ENCODE measurements at regions not wholly inside any gene's neighbourhood (a gene's known extent, or its start where the extent isn't known, plus 50 kb on each side); places are given as distances from the start of the nearest gene placed in this dataset.
"Not testable (repeated sequence)": the region's sequence is repeated elsewhere in the genome, so short reads cannot be mapped to it uniquely, and the experiment has no call there.

DNA sequence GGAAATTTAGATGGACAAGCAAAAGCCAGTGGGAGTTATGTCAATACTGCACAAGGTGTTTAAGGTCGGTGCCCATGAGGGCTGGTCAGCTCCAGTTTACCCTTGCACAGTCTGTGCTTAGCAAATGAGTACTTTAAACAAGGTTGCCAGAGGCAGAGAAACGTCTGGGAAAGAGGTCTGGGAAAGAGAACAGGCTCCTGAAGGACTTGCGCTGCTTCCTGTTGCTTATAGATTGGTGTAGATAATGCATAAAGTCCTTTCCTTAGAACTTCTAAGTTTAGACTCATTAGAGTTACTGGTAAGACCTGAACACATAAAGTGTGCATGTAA is 162.6 kb upstream of the P2RY1 start:
- no peak for DNase-seq

DNA sequence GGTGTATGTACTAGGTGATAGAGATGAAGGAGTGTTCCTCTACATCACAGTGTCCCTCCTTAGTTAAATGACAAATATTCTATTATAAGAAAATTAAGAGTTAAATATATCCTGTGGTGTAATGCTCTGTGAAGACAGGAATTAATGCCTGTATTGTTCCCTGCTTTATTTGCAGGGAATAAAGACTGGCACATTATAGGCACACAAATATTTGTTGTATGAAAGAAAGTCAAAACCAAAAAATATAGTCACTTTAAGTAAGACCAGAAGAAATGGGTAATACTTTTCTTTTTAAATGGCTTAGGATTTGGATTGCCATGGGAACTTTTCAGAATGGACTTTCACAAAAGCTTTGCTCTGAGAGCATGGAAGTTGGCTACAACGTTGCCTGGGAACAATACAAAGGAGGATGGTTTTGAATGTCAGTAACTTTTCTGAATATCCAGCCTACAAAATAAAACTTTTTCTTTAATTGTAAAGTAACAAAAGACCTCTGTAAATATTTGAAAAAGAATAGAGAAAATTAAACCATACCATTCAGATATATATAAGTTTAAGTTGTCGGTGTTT is 158.0 kb upstream of the P2RY1 start:
- DNase-seq: no peak

DNA sequence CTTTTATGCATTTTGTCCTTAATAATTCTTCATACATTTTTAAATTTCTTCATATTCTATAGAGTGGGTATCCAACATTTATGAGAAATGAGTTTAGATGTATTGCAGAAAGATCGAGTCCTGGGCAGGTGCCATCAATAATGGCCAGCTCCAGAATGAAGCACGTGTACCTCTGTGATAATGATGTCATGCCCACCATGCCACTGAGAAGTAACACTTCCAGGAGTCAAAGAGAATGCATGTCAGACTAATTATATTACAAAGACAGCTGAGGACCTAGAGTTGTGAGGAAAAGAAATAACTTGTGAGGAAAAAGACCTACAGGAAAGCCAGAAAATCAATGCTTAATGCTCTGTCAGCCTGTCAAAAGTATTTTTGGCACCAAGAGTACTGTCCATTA is 157.4 kb upstream of the P2RY1 start:
- no peak for DNase-seq

DNA sequence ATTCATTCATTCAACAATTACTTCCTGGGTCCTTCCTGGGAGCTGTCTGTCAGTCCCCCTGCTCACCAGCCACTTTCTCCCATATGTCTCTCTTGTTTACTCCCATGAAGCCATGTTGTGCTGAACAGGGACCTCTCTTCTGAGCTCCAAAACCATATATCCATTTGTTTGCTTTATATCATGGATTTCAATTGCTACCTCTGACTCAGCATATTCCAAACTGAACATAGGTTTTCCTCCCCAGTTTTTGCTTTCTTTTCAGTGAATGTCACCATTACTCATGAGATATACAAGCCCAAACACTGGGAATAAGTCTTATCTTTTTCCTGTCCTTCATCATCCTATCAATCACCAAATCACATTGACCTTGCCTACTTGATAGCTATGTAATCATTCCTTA is 152.5 kb upstream of the P2RY1 start:
- no peak for DNase-seq

DNA sequence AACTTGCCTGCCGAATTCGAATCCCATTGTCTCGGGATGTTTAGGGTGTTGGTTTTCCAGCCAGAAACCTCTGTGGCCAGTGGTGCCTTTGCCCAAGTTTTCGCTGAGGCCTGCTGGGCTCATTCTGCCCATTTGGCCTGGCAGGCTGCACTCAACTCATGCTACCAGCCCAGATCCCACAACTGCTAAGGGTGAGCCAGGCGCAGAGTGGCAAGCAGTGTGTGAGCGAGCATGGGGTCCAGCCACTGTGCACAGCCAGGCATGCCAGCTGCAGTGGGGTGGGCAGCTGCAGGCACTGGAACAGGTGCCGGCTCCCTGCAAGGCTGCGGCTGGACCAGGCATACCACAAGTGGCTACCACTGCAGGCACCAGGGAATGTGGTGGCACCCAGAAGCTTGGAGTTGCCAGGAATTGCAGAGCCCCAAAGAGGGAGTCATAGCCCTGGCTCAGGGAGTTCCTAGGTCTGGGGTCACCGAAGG is 151.4 kb upstream of the P2RY1 start:
- DNase-seq: no peak

DNA sequence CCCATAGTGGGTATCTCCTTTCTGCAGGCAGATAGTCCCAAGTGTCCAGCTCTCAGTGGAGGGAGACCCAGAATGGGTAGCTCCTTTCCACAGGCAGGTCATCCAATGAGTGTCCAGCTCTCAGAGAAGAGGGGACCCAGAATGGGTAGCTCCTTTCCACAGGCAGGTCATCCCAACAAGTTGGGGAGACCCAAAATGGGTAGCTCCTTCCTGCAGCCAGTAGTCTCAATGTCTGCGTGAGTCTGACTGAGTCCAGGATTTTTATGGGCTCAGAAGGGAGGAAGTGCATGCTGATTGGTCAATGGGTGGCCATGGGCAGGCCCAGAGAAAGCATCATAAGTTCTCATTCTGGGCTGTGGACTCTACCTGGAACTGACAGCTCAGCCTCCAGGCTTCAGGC is 150.7 kb upstream of the P2RY1 start:
- no peak for DNase-seq

DNA sequence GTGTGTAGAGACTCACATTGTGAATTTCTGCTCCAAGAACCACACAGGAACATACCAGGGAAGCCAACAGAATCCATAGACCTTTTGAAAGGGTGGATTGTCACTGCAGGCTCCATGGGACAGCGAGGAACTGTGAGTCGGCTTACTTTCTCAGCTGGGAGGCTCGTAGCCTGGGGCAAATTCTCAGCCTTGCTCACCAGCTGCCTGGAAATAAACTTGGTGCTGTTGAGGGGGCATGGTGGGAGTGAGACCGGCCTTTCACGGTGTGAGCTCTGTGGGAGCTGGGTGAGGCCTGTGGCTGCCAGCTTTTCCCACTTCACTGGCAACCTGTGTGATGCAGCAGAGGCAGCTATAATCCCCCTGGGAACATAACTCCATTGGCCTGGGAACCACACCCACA is 146.6 kb upstream of the P2RY1 start:
- DNase-seq: no peak

DNA sequence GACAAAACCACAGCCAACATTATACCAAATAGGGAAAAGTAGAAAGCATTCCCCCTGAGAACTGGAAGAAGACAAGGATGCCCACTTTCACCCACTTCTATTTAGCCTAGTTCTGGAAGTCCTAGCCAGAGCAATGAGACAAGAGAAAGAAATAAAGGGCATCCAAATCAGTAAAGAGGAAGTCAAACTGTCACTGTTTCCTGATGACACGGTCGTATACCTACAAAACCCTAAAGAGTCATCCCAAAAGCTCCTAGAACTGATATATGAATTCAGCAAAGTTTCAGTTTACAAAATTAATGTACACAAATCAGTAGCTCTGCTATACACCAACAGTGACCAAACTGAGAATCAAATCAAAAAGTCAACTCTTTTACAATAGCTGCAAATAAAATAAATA is 142.6 kb upstream of the P2RY1 start:
- not testable (repeated sequence) for DNase-seq

DNA sequence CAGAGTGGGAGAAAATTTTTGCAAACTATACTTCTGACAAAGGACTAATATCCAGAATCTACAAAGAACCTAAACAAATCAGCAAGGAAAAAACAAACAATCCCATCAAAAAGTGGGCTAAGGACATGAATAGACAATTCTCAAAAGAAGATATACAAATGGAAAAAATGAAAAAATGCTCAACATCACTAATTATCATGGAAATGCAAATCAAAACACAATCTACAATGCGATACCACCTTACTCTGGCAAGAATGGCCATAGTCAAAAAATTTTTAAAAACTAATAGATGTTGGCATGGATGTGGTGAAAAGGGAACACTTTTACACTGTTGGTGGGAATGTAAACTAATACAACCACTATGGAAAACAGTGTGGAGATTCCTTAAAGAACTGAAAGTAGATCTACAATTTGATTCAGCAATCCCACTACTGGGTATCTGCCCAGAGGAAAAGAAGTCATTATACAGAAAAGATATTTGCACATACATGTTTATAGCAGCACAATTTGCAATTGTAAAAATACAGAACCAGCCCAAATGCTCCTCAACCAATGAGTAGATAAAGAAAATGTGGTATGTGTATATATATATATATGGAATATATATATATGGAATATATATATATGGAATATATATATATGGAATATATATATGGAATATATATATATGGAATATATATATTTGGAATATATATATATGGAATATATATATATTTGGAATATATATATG is 141.2 kb upstream of the P2RY1 start:
- DNase-seq: not testable (repeated sequence)

DNA sequence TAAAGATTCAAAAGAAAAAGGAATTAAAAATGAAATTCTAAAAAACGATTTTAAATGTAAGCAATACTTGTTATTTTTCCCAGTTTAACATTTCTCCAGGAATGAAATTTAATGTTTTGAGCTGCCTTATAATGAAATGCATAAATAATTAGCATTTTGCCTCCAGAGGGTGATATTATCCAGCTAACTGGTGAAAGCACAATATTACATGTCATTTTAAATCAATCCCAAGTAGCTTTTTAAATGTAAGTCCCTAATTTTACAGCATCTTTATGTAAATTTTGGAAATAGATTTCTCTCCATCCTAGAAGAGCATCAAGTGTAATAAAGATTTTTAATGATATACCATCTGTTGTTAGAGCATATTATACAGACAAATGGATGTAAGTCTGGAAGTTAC is 139.1 kb upstream of the P2RY1 start:
- DNase-seq: no peak

DNA sequence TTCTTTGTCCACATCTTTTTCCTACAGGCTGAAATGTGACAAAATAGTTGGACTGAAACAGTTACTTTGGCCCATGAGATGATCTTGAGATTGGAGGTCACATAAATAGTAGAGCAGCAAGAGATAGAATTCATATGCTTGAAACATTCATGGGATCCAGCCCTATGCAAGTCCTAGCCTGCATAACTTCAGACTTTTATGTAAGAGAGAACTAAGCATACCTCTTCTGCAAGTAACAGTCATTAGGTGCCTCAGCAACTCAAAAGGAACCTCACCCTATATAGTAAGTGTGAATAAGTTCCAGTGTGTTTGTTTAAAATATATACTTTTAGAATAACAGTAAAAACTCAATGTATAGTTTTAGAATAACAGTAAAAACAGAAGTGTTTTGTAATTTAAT is 138.0 kb upstream of the P2RY1 start:
- DNase-seq: no peak

DNA sequence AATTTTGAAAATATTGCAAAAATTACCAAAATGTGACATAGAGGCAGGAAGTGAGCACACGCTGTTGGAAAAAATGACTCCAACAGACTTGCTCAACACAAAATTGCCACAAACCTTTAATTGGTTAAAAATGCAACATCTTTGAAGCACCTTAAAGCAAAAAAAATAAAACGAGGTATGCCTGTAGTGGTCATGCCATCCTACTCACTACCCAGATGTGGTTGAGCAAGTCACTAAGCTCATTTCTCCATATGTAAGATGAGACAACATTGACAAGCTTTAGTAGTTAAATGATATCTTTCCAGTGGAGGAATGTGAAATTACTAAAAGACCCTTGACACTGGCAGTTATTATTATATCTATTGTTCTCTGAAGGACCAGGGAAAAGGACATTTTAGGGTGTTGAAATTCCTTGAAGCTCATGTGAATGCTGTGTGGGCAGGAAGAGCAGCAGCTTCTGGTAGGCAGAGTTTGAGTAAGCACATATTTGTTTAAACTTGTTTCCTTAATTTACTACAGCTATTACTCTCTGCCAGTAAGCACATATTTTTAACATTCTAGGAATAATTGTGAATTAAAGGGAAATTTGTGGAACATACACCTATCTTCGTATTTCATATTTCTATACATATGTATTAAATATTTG is 131.6 kb upstream of the P2RY1 start:
- DNase-seq: no peak

DNA sequence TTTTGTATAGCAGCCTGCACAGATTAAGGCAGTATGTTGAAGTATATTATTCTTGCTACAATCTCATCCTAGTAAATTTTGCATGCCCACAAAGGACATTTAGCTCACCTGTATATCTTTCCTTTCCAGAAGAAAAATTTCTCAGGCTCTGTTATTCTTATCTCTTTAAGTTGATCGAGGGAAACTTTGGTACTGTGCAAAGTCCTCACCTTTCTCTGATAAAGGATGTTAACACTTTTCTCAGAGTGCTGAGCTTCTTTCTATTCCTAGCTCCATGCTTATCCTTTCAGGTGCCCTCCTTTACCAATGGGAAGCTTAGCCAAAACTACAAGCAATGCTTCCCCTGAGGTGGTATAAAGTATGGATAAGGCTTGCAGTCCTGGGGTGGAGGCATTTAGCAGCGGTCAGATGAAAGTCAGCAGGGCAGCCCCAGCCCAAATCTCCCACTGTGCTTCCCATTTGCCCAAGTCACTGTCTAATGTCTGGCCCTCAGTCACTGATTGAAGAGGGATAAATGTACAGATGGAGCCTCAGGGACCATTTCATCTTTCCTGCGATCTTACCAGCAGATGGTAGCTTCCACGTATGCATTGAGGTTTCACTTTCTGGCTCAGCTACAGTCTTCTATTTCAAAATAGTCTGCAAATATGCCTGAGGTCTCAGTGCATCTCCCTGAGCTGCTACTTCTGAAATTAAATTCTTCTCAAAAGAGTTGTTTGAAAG is 127.8 kb upstream of the P2RY1 start:
- no peak for DNase-seq

DNA sequence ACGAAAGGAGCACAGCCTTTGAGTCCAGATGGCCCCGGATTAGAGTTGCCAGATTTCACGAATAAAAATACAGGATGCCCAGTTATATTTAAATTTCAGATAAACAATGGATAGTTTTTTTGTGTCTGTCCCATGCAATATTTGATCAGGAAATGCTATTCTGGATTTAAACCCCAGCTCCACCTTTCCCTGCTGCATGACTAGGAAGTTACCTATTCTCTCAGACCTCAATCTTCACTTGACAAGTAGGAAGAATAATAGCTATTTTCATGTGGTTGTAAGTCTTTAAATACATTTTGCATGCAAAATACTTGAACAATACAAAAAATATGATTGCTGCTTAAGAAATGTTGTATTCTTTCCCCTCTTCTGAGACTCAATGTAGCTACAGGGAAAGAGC is 125.3 kb upstream of the P2RY1 start:
- no peak for DNase-seq

DNA sequence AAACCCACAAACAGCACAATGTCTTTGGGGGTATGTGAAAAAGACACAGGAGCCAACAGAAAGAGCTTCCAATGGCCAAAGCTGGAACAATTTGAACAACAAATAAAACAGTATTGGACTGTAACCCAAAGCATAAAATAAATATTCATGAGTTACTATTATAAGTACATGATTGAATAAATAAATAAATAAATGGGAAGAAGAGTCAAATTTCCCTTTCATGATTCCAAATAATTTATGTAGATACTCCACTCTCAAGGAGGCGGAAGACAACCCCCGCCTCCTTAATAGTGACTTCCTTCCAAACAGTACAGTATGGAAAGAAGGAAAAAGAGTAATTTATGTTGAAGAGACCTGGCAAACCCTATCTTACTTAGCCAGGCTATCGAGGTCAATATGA is 124.4 kb upstream of the P2RY1 start:
- no peak for DNase-seq

DNA sequence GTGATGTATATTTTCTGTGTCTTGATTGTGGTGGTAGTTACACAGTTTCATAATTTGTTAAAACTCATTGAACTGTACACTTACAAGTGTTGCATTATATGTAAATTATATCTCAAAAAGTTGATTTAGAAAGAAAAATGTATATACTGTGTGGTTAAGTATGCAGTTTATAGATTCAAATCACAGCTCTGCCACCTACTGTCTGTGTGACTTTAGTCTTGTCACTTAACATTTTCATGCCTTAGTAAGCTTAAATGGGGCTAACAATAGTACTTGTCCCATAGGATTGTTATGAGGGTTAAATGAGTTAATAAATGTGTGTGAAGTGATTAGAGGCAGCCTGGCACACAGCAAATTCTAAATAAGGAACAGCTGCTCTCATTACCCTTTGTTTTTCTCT is 120.9 kb upstream of the P2RY1 start:
- DNase-seq: no peak

DNA sequence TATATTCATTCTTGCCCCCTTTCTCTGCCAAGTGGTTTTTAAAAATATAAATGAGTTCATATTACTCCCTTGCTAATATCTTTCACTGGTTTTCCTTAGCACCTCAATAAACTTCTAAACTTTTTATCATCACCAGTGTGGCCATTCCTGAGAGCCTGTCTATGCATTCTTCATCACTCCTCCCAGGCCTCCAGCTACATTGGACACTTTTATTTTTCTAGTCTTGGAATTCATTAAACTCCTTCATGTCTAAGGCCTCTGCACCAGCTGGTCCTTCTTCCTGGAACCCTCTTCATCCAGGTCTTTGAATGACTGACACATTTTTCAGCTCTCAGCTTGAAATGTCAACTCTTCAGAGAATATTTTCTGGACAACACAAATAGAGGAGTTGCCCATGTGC is 120.4 kb upstream of the P2RY1 start:
- no peak for DNase-seq

DNA sequence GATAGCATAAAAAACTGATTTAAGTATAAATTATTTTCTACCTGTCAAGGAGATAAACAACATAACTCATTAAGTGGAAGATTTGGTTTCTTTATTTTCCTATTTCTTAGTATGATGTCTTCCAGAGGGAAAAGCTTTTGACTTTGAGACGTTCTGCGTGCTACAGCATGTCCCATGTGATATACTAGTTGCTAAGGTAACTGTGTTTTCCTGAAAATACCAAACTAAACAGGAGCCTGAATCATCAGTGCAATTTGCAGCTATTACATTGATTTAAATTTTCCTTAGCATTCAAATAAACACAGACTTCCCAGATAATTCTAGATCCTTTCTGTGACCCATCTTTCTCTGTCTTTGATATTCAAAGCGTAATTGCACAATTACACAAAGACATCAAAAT is 117.7 kb upstream of the P2RY1 start:
- DNase-seq: no peak

DNA sequence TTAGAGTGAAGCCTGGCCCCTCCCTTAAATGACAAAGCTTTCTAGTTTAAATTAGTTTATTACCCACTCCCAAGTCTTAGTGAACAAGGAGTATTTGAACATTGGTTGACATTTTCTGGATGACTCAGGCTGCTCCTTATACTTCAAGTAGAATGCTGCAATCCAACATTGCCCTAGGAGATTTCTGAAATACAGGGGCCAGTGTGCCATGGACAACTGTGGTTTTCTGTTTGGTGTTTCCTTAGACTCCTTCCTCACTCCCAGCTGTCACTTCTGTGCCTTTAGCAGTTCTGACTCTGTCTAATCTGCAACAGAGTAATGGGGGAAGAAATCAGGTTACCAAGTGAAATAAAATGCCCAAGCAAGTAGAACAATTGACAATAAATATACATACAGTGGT is 116.1 kb upstream of the P2RY1 start:
- no peak for DNase-seq

DNA sequence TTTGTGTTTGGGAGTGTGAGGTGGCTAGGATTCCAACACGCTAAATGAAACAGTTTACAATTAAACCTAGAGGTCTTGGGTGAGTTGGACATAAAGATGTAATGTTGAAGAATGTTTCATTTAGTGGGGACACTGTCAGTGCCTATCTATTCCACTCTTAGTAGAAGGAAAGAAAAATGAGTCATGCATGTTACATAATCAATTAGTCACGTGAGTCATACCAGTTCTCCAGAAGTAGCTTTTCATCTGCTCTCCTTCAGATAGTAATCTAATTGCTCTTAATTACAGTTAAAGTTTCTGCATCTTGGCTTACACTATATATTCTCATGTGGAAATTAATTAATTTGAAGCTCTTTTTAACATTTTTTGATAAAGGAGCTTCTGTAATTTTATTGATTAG is 115.7 kb upstream of the P2RY1 start:
- DNase-seq: no peak

DNA sequence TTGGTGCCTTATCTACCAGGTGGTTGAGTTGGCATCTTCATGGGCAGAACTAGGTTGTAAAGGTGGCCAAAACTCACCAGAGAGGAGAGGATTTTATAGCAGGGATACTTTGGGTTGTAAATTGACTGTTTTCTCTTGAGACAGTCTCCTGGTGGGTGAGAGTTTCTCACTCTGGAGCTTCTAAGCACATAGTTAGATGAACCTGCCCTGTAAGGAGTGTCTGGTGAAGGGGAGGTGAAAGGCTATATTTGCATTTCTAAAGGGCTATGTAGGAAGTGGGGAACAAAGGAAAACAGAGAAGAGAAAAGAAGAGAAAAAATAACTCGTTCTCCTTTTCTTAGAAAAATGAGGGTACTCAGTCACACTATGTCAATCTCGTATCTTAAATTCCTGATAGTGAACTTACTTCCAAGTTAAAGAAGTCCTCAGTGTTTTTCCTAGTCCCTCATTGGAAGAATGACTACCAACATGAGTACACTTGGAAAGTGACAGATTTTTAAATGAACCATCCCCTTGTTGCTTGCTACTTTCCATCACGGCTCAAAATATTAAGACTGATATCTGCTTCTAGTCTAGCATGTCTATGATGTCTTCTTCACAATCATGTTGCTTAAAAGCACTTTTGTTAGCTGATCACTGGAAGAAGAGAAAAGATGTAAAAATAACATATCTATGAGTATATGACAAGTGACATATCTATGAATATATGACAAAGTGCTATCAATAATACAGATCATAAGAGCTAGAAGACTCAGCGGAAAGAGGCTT is 113.8 kb upstream of the P2RY1 start:
- DNase-seq: no peak

DNA sequence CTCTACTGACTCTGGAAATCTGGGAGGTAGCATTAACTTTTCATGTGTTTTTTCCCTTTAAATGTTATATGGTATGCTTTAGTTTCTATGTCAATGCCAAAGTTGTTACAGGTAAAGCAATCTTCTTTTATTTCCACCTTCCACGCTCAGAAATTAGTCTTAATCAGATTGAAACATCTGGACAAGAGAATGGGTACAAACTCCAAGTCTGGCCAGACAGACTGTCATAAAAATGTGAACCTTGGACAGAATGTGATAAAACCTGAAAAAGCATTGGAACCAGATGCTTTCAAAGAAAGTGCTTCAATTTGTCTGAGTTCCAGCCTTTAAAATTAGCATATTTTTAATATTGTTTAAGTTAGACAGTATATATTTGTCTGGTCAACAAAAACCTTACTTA is 110.7 kb upstream of the P2RY1 start:
- DNase-seq: no peak

Data from CD4-positive, alpha-beta T cell treated with Interferon gamma for 1 hour (primary cell).